ENCODE measurements at regions not wholly inside any gene's neighbourhood (a gene's known extent, or its start where the extent isn't known, plus 50 kb on each side); places are given as distances from the start of the nearest gene placed in this dataset.
"Not testable (repeated sequence)": the region's sequence is repeated elsewhere in the genome, so short reads cannot be mapped to it uniquely, and the experiment has no call there.

- no peaks in the 10 kb centered on the region for H3K36me3 ChIP-seq (ENCODE audit: insufficient read depth, low read length)
- no peaks in the 10 kb centered on the region for H3K27me3 ChIP-seq (ENCODE audit: insufficient read depth, low read length)
- H3K4me1 ChIP-seq (ENCODE audit: insufficient read depth, low read length) = no peaks in the 10 kb centered on the region
- no peak overlapping the region for H2AFZ ChIP-seq (ENCODE audit: low read depth, low read length)
- no peak overlapping the region for H3K4me3 ChIP-seq (ENCODE audit: low read length)
- H3K9me3 ChIP-seq (ENCODE audit: low read length) = no peaks in the 10 kb centered on the region
Observed at GRCh38 chr4:72709475-72709874, 140.5 kb upstream of the ADAMTS3 start.

- Histone ChIP-seq H3K4me1 (ENCODE audit: insufficient read depth, low read length) (no peaks in the 10 kb centered on the region), H3K9me3 (ENCODE audit: low read length) (no peaks in the 10 kb centered on the region), H3K4me3 (ENCODE audit: low read length) (no peak overlapping the region), H2AFZ (ENCODE audit: low read depth, low read length) (no peak overlapping the region), H3K36me3 (ENCODE audit: insufficient read depth, low read length) (no peaks in the 10 kb centered on the region), H3K27me3 (ENCODE audit: insufficient read depth, low read length) (no peaks in the 10 kb centered on the region)
Observed at GRCh38 chr4:72706684-72707083, 137.7 kb upstream of the ADAMTS3 start.

GRCh38 chr4:72704925-72705640 is 136.1 kb upstream of the ADAMTS3 start:
- H3K4me1 ChIP-seq (ENCODE audit: insufficient read depth, low read length); H3K9me3 ChIP-seq (ENCODE audit: low read length); H3K36me3 ChIP-seq (ENCODE audit: insufficient read depth, low read length); H3K27me3 ChIP-seq (ENCODE audit: insufficient read depth, low read length); H3K4me3 ChIP-seq (ENCODE audit: low read length); H2AFZ ChIP-seq (ENCODE audit: low read depth, low read length): not testable (repeated sequence)

- Histone ChIP-seq H3K9me3 (ENCODE audit: low read length) (no peaks in the 10 kb centered on the region), H3K36me3 (ENCODE audit: insufficient read depth, low read length) (no peaks in the 10 kb centered on the region), H3K27me3 (ENCODE audit: insufficient read depth, low read length) (no peaks in the 10 kb centered on the region), H2AFZ (ENCODE audit: low read depth, low read length) (no peak overlapping the region), H3K4me3 (ENCODE audit: low read length) (no peak overlapping the region), H3K4me1 (ENCODE audit: insufficient read depth, low read length) (no peaks in the 10 kb centered on the region)
Observed at GRCh38 chr4:72702948-72703347, 133.9 kb upstream of the ADAMTS3 start.

- H2AFZ ChIP-seq (ENCODE audit: low read depth, low read length) = no peak overlapping the region
- no peaks in the 10 kb centered on the region for H3K36me3 ChIP-seq (ENCODE audit: insufficient read depth, low read length)
- no peaks in the 10 kb centered on the region for H3K4me1 ChIP-seq (ENCODE audit: insufficient read depth, low read length)
- H3K9me3 ChIP-seq (ENCODE audit: low read length) = no peaks in the 10 kb centered on the region
- H3K4me3 ChIP-seq (ENCODE audit: low read length) = peak overlapping the region; percentile 24
- no peaks in the 10 kb centered on the region for H3K27me3 ChIP-seq (ENCODE audit: insufficient read depth, low read length)
Observed at GRCh38 chr4:72701987-72702819, 133.2 kb upstream of the ADAMTS3 start.

GRCh38 chr4:72690771-72691170 is 121.8 kb upstream of the ADAMTS3 start:
- Histone ChIP-seq H3K9me3 (ENCODE audit: low read length) (no peaks in the 10 kb centered on the region), H2AFZ (ENCODE audit: low read depth, low read length) (no peak overlapping the region), H3K36me3 (ENCODE audit: insufficient read depth, low read length) (no peaks in the 10 kb centered on the region), H3K27me3 (ENCODE audit: insufficient read depth, low read length) (no peaks in the 10 kb centered on the region), H3K4me3 (ENCODE audit: low read length) (no peak overlapping the region), H3K4me1 (ENCODE audit: insufficient read depth, low read length) (no peaks in the 10 kb centered on the region)

- Histone ChIP-seq H3K4me1 (ENCODE audit: insufficient read depth, low read length) (no peaks in the 10 kb centered on the region), H3K36me3 (ENCODE audit: insufficient read depth, low read length) (no peaks in the 10 kb centered on the region), H3K9me3 (ENCODE audit: low read length) (no peaks in the 10 kb centered on the region), H2AFZ (ENCODE audit: low read depth, low read length) (no peak overlapping the region), H3K27me3 (ENCODE audit: insufficient read depth, low read length) (no peaks in the 10 kb centered on the region), H3K4me3 (ENCODE audit: low read length) (no peak overlapping the region)
Observed at GRCh38 chr4:72689923-72690322, 120.9 kb upstream of the ADAMTS3 start.

GRCh38 chr4:72686390-72686789 is 117.4 kb upstream of the ADAMTS3 start:
- not testable (repeated sequence) for H3K9me3 ChIP-seq (ENCODE audit: low read length); H2AFZ ChIP-seq (ENCODE audit: low read depth, low read length); H3K4me1 ChIP-seq (ENCODE audit: insufficient read depth, low read length); H3K27me3 ChIP-seq (ENCODE audit: insufficient read depth, low read length); H3K4me3 ChIP-seq (ENCODE audit: low read length); H3K36me3 ChIP-seq (ENCODE audit: insufficient read depth, low read length)

GRCh38 chr4:72679666-72680065 is 110.6 kb upstream of the ADAMTS3 start:
- Histone ChIP-seq H3K36me3 (ENCODE audit: insufficient read depth, low read length) (no peaks in the 10 kb centered on the region), H2AFZ (ENCODE audit: low read depth, low read length) (no peak overlapping the region), H3K4me1 (ENCODE audit: insufficient read depth, low read length) (no peaks in the 10 kb centered on the region), H3K27me3 (ENCODE audit: insufficient read depth, low read length) (no peaks in the 10 kb centered on the region), H3K9me3 (ENCODE audit: low read length) (no peaks in the 10 kb centered on the region), H3K4me3 (ENCODE audit: low read length) (no peak overlapping the region)

GRCh38 chr4:72677886-72678285 is 108.9 kb upstream of the ADAMTS3 start:
- Histone ChIP-seq H2AFZ (ENCODE audit: low read depth, low read length) (no peak overlapping the region), H3K27me3 (ENCODE audit: insufficient read depth, low read length) (no peaks in the 10 kb centered on the region)

GRCh38 chr4:72677265-72677664 is 108.2 kb upstream of the ADAMTS3 start:
- no peaks in the 10 kb centered on the region for H3K9me3 ChIP-seq (ENCODE audit: low read length)
- no peaks in the 10 kb centered on the region for H3K27me3 ChIP-seq (ENCODE audit: insufficient read depth, low read length)
- no peaks in the 10 kb centered on the region for H3K36me3 ChIP-seq (ENCODE audit: insufficient read depth, low read length)
- no peak overlapping the region for H2AFZ ChIP-seq (ENCODE audit: low read depth, low read length)
- H3K4me1 ChIP-seq (ENCODE audit: insufficient read depth, low read length) = no peaks in the 10 kb centered on the region
- H3K4me3 ChIP-seq (ENCODE audit: low read length) = no peak overlapping the region

More at GRCh38 chr4:72677886-72678285, 108.9 kb upstream of the ADAMTS3 start:
- H3K4me3 ChIP-seq (ENCODE audit: low read length) = no peak overlapping the region
- no peaks in the 10 kb centered on the region for H3K36me3 ChIP-seq (ENCODE audit: insufficient read depth, low read length)
- H3K4me1 ChIP-seq (ENCODE audit: insufficient read depth, low read length) = no peaks in the 10 kb centered on the region
- H3K9me3 ChIP-seq (ENCODE audit: low read length) = no peaks in the 10 kb centered on the region

- Histone ChIP-seq H3K4me3 (ENCODE audit: low read length) (no peak overlapping the region), H3K36me3 (ENCODE audit: insufficient read depth, low read length) (no peaks in the 10 kb centered on the region), H2AFZ (ENCODE audit: low read depth, low read length) (no peak overlapping the region), H3K9me3 (ENCODE audit: low read length) (no peaks in the 10 kb centered on the region), H3K27me3 (ENCODE audit: insufficient read depth, low read length) (no peaks in the 10 kb centered on the region), H3K4me1 (ENCODE audit: insufficient read depth, low read length) (no peaks in the 10 kb centered on the region)
Observed at GRCh38 chr4:72671980-72672379, 103.0 kb upstream of the ADAMTS3 start.

- Histone ChIP-seq H3K27me3 (ENCODE audit: insufficient read depth, low read length) (no peaks in the 10 kb centered on the region), H3K36me3 (ENCODE audit: insufficient read depth, low read length) (no peaks in the 10 kb centered on the region), H2AFZ (ENCODE audit: low read depth, low read length) (no peak overlapping the region), H3K4me3 (ENCODE audit: low read length) (no peak overlapping the region), H3K9me3 (ENCODE audit: low read length) (no peaks in the 10 kb centered on the region), H3K4me1 (ENCODE audit: insufficient read depth, low read length) (peaks cover 2% of the 10 kb centered on the region)
Observed at GRCh38 chr4:72670521-72670920, 101.5 kb upstream of the ADAMTS3 start.
